ENCODE measurements at regions not wholly inside any gene's neighbourhood (a gene's known extent, or its start where the extent isn't known, plus 50 kb on each side); places are given as distances from the start of the nearest gene placed in this dataset.

GRCh38 chr1:227390525-227390924 is 72.2 kb upstream of the CDC42BPA start:
- Mint-ChIP-seq H3K9me3 (no peaks in the 10 kb centered on the region), H3K36me3 (no peaks in the 10 kb centered on the region), H3K27ac (no peak overlapping the region), H3K4me1 (no peaks in the 10 kb centered on the region), H3K27me3 (ENCODE audit: insufficient read depth, low read depth) (peaks cover 2% of the 10 kb centered on the region), H3K4me3 (no peak overlapping the region)
- Histone ChIP-seq H3K9ac (no peak overlapping the region), H3K4me1 (no peaks in the 10 kb centered on the region), H3K27me3 (no peaks in the 10 kb centered on the region), H4K20me1 (ENCODE audit: low read depth) (no peaks in the 10 kb centered on the region), H3K4me3 (no peak overlapping the region), H2AFZ (replicated peaks) (no peak overlapping the region), H3K4me2 (no peak overlapping the region), H3K9me3 (ENCODE audit: low read depth) (no peaks in the 10 kb centered on the region), H3F3A (ENCODE audit: low read depth) (no peaks in the 10 kb centered on the region), H3K79me2 (ENCODE audit: low read depth) (no peaks in the 10 kb centered on the region), H3K27ac (no peak overlapping the region), H3K36me3 (no peaks in the 10 kb centered on the region)
- TF ChIP-seq EZH2 (IDR thresholded peaks at IDR 0.05) (no peak), EZH2phosphoT487 (IDR thresholded peaks at IDR 0.05) (no peak)
- no peak for DNase-seq (ENCODE audit: low spot score)

- Histone ChIP-seq H3F3A (ENCODE audit: low read depth) (no peaks in the 10 kb centered on the region), H3K9ac (no peak overlapping the region), H2AFZ (replicated peaks) (no peak overlapping the region), H4K20me1 (ENCODE audit: low read depth) (no peaks in the 10 kb centered on the region), H3K9me3 (ENCODE audit: low read depth) (no peaks in the 10 kb centered on the region), H3K79me2 (ENCODE audit: low read depth) (no peaks in the 10 kb centered on the region), H3K27me3 (no peaks in the 10 kb centered on the region), H3K36me3 (peaks cover 5% of the 10 kb centered on the region), H3K4me1 (no peaks in the 10 kb centered on the region), H3K27ac (no peak overlapping the region), H3K4me3 (no peak overlapping the region), H3K4me2 (no peak overlapping the region)
- Mint-ChIP-seq H3K27ac (no peak overlapping the region), H3K36me3 (peaks cover 2% of the 10 kb centered on the region), H3K27me3 (ENCODE audit: insufficient read depth, low read depth) (peaks cover 2% of the 10 kb centered on the region), H3K9me3 (peaks cover 2% of the 10 kb centered on the region), H3K4me1 (no peaks in the 10 kb centered on the region), H3K4me3 (no peak overlapping the region)
- TF ChIP-seq EZH2 (IDR thresholded peaks at IDR 0.05) (no peak), CTCF (IDR thresholded peaks at IDR 0.05) (no peak), EZH2phosphoT487 (IDR thresholded peaks at IDR 0.05) (no peak)
- no peak for DNase-seq (ENCODE audit: low spot score)
Observed at GRCh38 chr1:227388214-227389168, 70.2 kb upstream of the CDC42BPA start.

GRCh38 chr1:227379555-227379892 is 61.2 kb upstream of the CDC42BPA start:
- no peak overlapping the region for H3K4me3 Mint-ChIP-seq
- Histone ChIP-seq H3K27ac (no peak overlapping the region), H3K9ac (no peak overlapping the region), H3K9me3 (ENCODE audit: low read depth) (no peaks in the 10 kb centered on the region), H3K27me3 (no peaks in the 10 kb centered on the region), H3K4me1 (peaks cover 19% of the 10 kb centered on the region), H2AFZ (replicated peaks) (no peak overlapping the region), H4K20me1 (ENCODE audit: low read depth) (no peaks in the 10 kb centered on the region), H3K79me2 (ENCODE audit: low read depth) (no peaks in the 10 kb centered on the region), H3K4me2 (no peak overlapping the region), H3F3A (ENCODE audit: low read depth) (peaks cover 13% of the 10 kb centered on the region), H3K4me3 (no peak overlapping the region), H3K36me3 (peaks cover 5% of the 10 kb centered on the region)
- peaks cover 2% of the 10 kb centered on the region for H3K36me3 Mint-ChIP-seq
- no peak for DNase-seq (ENCODE audit: low spot score)
- H3K27ac Mint-ChIP-seq: no peak overlapping the region
- peaks cover 18% of the 10 kb centered on the region for H3K4me1 Mint-ChIP-seq
- peaks cover 10% of the 10 kb centered on the region for H3K9me3 Mint-ChIP-seq
- TF ChIP-seq EZH2 (IDR thresholded peaks at IDR 0.05) (no peak), EZH2phosphoT487 (IDR thresholded peaks at IDR 0.05) (no peak), CTCF (IDR thresholded peaks at IDR 0.05) (no peak)
- H3K27me3 Mint-ChIP-seq (ENCODE audit: insufficient read depth, low read depth): no peaks in the 10 kb centered on the region

All from neural progenitor cell (in vitro differentiated cells).